PFSK-1 (cell line): ENCODE measurements at regions not wholly inside any gene's neighbourhood (a gene's known extent, or its start where the extent isn't known, plus 50 kb on each side); places are given as distances from the start of the nearest gene placed in this dataset.

Experiments
- POLR2AphosphoS5 ChIP-seq: IDR thresholded peaks from 2 replicates; pipeline ENCODE4 v1.6.1; 2012; ENCODE audit warnings: low read depth, mild to moderate bottlenecking, control low read depth, low read length, moderate library complexity
- TAF1 ChIP-seq: IDR thresholded peaks from 2 replicates; pipeline ENCODE4 v1.6.1; 2012; ENCODE audit warnings: low read length, control low read depth, borderline replicate concordance; ENCODE audit not compliant: insufficient read depth
- TF ChIP-seq, protein P1 (sequence below), 2 experiments: IDR thresholded peaks; 2 replicates each; pipeline versions ENCODE4 v1.6.1 to v1.8.0; 2011 to 2012; ENCODE audit warnings: low read depth in 2 of 2, low read length in 2 of 2, control low read depth in 1 of 2, inconsistent platforms in 1 of 2, mild to moderate bottlenecking in 1 of 2, moderate library complexity in 1 of 2; ENCODE audit not compliant: insufficient read depth in 1 of 2

DNA sequence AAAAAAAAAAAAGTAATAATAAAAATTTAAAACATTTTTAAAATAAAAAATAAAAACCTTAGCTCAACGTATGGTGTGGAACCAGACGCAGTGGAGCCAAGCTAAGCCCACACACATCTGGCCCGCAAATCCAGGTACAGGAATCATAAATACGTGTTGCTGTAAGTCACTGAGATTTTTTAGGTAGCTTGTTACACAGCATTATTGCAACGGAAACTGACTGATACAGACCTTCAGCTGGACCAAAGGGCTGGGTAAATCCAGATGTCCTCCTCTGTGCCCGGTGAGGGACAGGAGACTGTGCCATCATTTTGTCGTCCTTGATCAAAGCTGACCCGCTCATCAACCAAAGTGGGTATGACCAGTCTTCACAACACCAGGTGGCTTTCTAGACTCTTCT, 104.9 kb downstream of the TMEM130 start:
- TF ChIP-seq, protein P1, sequence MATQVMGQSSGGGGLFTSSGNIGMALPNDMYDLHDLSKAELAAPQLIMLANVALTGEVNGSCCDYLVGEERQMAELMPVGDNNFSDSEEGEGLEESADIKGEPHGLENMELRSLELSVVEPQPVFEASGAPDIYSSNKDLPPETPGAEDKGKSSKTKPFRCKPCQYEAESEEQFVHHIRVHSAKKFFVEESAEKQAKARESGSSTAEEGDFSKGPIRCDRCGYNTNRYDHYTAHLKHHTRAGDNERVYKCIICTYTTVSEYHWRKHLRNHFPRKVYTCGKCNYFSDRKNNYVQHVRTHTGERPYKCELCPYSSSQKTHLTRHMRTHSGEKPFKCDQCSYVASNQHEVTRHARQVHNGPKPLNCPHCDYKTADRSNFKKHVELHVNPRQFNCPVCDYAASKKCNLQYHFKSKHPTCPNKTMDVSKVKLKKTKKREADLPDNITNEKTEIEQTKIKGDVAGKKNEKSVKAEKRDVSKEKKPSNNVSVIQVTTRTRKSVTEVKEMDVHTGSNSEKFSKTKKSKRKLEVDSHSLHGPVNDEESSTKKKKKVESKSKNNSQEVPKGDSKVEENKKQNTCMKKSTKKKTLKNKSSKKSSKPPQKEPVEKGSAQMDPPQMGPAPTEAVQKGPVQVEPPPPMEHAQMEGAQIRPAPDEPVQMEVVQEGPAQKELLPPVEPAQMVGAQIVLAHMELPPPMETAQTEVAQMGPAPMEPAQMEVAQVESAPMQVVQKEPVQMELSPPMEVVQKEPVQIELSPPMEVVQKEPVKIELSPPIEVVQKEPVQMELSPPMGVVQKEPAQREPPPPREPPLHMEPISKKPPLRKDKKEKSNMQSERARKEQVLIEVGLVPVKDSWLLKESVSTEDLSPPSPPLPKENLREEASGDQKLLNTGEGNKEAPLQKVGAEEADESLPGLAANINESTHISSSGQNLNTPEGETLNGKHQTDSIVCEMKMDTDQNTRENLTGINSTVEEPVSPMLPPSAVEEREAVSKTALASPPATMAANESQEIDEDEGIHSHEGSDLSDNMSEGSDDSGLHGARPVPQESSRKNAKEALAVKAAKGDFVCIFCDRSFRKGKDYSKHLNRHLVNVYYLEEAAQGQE (IDR thresholded peaks at IDR 0.05; ENCODE audit: insufficient read depth in 1 of 2, low read depth in 2 of 2, low read length in 2 of 2): no peak
- no peak for TF ChIP-seq POLR2AphosphoS5
- no peak for TF ChIP-seq TAF1
